ENCODE measurements at regions not wholly inside any gene's neighbourhood (a gene's known extent, or its start where the extent isn't known, plus 50 kb on each side); places are given as distances from the start of the nearest gene placed in this dataset.
"Not testable (repeated sequence)": the region's sequence is repeated elsewhere in the genome, so short reads cannot be mapped to it uniquely, and the experiment has no call there.

DNA sequence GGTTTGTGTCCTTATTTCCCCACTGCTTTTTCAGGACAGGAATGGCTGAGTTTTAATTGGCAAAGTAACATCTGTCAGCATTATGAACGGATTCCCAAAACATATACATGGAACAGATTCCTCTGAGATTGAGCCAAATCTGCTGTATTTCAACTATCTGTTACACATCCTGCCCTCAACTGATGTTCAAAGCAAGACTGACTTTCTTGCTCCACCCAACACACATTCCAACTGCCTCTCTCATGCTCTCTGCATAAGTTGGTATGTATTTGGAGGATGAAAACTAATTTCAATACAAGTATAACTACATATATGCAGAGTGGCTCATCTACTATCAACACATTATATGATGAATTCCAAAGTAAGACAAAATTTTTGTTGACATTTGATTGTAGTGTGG, 342.2 kb downstream of the GATA3 start:
- FAIRE-seq: no peak

DNA sequence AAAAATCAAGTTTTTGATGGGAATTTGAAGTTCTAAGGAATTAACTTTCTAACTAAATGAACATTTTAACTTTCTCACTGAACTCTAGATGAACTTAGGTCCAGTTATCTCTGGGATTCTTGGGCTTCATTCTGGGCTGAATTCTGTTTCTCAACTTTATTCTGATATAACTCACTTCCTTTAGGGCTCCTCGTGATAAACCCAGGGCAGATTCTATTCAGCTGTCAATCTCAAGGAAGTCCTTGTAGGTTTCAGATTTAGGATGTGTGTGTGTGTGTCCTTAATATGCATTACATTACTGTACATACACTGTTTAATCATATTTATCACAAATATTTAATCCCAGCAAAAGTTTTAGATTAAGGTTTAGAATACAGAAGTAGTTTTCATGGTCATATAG, 344.3 kb downstream of the GATA3 start:
- FAIRE-seq: no peak

DNA sequence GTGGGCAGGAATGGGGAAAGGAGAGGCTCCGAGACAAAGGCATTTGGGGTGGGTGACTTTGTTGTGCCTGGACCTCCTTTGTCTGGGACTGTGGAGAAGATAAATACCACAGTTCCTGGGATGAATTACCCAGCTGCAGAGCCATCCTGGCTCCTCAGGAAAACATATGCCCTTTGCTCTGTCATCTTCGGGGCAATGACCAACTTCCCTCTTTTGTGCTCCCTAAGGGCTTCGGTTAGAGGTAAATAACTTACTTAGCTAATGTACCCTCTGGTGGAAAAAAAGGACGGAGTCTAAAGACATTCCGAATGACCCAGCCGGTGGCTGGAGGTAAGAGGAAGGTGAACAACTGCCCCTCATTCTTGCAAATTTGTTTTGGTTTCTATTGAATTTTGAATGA, 345.7 kb downstream of the GATA3 start:
- FAIRE-seq: no peak

DNA sequence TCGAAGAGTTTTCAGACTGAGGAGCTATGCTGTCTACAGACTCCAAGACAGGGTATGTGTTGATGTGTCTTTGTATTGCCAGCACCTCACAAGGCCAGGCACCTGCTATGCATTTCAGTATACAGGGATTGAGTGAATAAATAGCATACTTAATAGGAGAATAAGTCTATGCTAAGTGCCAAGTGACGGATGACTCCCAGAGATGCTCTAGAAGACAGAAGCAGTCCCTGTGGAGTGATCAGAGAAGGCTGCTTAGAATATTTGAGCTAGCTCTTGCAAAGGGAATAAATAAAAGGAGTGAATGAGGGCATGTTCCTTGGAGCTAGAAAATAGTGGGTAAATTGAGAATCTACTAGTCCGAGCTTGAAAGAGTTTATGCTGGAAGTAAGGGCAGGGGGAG, 346.4 kb downstream of the GATA3 start:
- FAIRE-seq: no peak

DNA sequence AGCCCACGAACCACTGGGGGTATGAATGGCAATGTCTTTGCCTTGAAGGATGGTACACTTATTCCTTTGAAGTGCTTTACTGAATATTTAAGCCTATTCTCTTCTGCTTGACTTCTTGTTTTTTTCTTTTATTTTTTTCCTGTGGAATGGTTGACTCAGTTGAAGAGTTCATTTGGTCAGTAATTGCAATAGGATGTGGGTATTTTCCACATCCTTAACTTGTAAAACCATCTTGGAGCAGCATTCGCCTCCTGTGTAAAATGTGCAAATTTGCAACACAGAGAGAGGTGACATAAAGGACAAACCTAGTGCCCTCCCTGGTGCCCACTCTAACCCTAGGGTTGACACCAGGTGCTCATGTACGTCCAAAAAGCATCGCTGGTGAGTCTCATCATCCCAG, 347.0 kb downstream of the GATA3 start:
- no peak for FAIRE-seq

DNA sequence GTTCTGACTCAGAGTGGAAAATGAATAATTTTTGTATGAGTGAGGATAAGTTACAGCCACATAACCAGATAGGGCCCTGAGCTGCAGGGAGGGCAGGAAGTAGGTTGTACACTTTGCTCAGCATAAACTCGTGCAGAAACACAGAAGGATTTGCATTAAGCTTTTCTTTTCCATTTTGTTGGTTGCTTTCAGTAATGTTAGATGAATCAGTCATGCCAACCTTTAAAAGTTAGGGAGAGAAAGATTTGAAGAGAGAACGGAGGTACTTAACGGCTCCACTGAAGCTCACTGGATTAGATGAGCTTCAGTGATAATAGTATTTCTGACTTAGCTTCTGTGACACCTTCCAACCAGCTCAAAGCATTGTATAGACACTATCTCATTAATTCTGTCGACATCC, 348.1 kb downstream of the GATA3 start:
- FAIRE-seq: no peak

DNA sequence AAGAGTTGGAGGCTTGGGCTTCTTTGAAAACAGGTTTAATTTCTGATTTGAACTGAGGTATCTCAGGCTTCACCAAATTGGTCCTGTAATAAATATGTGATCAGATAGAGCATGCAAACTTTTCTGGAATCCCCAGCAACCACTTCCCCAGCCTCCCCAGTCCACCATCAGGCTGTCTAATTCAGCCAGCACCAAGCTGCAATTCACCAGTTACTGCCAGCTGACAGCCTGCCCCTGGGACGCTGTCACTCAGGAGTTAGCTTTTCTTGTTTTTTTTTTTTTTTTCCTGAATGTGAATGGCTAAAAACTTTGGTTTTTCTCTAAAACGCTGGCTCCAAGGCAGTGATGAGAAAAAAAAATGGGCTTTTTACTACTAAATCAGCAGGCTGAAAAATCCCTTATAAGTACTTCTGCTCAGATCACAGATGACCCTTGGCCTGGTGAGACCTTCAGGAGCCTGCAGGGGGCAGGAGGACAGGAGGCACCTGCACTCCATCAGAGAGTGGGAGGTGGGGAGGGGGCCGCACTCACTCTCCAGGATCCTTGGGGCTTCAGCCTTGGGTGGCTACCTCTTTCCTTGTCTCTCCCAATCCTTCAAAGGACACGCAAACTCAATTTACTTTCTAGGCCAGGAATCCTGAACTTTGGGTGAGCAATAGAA, 349.4 kb downstream of the GATA3 start:
- FAIRE-seq: no peak

DNA sequence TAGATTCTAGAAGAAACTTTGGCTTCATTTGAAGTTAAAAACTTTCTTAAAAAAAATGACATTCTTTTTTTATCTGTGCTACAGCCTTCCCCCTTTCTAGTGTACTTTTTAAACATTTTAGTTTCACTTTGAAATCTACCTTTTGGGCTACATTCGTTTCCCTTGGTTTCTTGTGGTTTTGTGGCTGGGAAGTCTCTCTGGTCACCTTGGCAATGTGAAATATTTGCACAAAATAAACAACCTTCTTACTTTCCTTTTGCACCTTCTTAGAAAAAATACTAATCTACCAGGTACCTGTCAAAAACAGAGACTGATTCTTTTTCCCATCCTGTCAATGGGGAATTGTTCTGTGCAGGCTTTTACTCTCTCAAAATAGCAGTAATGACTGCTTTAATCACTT, 350.2 kb downstream of the GATA3 start:
- FAIRE-seq: no peak

DNA sequence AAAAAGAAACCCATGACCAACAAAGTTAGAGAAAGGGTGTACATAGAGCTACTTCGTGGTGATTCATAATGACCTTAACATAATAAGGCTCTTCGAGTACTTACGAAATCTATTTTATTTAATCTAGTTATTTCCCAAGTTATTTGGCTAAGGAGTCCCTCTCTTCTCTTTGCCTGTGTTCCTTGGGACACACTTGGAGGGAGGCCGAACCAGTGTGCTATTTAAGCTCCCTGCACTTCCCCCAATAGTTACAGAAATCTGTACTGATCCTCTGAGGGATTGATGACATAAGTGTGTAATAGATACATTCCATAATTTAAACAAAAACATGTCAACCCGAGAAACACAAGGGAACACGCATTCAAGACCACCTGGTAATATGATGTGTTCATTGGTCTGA, 351.1 kb downstream of the GATA3 start:
- FAIRE-seq: no peak

DNA sequence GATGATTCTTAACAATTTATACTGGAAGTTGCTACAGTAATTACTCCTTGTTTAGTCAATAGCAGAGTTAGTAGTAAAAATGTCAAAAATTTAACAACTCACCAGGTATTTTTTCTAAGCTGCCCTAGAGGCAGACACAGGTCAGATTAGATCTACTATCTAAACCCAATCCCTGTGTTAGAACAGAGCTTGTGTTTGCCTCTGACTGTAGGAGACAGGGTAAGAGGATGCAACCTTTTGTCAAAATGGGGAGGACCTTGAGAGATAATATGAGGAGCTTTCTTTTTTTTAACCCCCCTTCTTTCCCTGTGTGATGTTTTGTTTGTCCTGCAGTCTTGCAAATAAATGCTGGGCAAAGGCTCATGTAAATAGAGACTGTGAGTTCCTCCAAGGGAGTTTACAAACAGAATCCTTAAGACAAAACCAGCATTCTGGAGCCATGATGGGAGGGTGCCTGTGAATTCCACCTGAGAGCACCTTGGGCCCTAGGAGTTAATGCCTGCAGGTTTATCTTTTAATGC, 353.1 kb downstream of the GATA3 start:
- no peak for FAIRE-seq

DNA sequence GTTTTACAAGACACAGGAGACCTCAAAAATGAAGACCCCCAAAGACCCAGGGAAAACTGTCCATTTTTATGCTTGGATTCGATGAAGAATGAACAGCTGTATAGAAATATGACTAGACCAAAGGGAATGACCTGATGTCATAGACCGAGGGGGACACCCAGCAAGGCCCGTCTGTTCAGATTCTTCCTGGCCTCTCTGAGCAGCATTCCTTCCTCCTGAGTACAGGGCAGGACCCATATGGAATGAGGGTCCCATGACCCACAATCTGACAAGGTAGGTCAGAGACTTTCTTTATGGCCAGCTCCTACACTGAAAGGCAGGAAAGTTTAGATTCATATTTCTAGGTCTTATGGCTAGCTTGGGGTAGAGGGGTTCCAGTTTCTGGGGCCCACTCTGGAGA, 356.0 kb downstream of the GATA3 start:
- FAIRE-seq: no peak

DNA sequence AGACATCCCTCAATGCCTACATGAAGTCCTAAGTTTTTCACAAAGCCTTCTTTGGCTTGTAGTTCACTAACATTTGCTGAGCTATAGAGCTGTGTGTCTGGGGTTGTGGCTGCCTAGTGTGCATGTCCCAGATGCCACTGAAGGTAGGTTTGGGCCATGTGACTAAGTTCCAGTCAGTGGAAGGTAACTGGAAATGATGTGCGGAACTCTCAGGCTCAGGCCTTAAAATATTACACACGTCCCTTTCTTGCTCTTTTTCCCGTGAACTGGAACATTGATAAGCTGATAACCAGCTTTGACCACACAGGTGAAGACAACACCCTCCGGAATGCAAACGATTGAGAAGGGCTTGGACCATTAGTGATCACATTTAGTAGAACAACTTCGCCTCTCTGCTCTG, 358.1 kb downstream of the GATA3 start:
- no peak for FAIRE-seq

DNA sequence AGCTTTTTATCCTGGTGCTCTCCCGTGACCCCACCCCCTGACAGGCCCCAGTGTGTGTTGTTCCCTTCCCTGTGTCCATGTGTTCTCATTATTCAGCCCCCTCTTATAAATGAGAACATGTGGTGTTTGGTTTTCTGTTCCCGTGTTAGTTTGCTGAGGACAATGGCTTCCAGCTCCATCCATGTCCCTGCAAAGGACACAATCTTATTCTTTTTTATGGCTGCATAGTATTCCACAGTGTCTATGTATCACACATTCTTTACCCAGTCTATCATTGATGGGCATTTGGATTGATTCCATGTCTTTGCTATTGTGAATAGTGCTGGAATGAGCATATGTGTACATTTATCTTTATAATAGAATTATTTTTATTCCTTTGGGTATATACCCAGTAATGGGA, 360.5 kb downstream of the GATA3 start:
- not testable (repeated sequence) for FAIRE-seq

DNA sequence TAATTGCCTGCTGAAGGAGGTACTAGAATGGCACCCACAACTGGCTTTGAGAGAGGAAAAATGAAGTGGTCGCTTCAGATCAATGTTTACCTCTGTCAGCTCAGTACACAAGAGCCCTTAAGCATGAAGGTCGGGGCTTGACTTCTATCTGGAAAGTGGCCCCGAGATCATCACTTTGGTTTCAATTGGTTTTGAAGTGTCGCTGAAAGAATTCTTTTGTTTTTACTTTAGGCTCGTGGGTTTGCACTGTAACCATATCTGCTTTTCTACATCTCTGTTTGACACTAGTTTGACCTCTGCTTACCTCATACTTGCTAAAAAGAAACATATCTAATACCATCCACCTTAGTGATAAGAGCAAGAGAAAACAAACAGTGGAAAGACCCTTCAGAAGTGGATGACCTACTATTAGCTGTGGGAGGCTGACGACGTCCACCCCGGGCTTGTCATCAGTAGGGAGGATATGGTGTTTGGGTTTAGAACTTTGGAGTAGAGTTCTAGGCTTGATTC, 361.8 kb downstream of the GATA3 start:
- FAIRE-seq: no peak

DNA sequence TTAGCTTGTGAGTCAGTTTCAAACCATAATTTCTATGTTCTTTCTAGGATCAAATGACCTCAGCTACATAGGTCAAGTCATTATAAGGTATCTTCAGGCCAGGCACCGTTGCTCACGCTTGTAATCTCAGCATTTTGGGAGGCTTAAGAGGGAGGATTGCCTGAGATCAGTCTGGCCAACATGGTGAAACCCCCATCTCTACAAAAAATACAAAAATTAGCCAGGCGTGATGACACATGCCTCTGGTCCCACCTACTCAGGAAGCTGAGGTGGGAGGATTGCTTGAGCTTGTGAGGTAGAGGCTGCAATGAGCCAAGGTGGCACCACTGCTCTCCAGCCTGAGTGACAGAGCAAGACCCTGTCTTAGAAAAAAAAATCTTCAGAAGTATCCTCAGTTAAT, 362.3 kb downstream of the GATA3 start:
- FAIRE-seq: no peak

DNA sequence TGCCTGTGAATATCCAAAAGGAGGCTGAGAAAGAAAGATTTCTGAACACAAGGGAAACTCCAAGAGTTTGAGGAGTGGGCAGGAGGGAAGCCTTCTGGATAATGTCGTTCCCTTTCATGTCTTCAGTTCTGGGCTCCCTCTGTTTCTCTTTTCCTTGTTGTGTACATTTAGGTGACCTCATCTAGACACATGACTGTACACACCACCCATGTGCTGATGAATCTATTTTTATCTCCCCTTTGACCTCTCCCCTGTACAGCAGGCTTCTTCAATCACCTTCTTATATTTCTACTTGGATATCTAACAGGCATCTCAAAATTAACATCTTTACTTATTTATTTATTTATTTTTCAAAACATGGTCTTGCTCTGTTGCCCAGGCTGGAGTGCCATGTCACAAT, 363.1 kb downstream of the GATA3 start:
- no peak for FAIRE-seq

DNA sequence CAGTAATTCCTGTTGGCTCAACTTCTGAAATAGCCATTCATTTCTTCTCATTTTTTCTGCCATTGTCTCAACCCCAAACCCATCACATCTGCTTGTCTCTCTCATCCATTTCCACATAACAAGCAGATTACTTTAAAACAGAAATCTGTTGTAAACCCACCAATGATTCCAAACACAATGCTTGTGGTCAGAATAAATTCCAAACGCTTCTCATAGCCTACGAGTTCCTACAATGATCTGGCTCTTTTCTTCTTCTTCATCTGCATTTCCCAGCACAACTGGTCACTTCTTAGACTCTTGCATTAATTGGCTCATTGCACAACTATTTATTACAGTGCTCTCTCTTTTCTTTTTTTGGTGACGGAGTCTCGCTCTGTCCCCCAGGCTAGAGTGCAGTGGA, 364.1 kb downstream of the GATA3 start:
- no peak for FAIRE-seq

DNA sequence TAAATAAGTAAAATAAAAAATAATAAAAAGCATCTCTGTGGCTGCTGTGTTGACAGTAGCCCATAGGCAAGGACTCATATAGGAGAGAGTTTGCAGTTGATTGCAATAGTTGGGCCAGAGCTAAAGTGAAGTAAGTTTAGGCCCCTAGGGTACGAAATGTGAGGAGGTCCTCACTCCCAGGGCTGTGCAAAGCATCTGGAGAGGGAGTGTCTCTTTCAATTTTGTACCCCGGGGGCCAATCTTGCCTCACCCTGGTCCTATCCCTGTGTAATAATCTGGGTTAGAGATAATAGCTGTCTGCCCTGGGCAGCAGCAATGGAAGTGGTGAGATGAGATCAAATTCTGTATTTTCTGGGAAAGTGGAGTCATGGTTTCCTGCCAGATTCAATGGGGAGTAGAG, 365.7 kb downstream of the GATA3 start:
- no peak for FAIRE-seq

DNA sequence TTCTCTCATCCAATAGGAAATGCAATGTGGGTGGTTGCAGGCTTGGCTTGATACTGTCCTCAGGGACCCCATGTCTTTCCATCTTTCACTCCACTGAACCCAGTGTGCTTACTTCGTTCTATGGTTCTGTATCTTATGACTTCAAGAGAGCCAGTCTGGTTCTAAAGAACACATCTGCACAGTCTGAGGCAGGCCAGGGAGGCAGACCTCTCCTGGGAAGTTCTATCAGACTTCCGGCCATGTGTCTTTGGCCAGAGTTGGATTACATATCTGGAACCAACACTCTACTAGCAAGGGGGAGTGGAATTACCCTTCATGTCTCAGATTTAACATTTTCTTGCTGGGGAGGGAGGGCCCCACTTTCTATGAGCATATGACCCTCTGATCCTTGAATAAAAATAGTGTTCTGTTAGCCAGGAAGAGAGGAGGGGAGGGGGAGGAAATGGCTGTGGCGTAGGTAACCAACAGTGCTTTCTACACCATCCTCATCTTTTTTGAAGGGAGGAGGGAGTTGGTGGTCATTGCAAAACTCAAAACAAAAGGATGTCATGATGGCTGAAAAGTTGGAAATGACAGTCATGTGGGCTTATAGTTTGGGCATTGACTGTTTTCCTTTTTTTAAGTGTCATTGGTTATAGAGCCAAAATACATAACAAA, 370.2 kb downstream of the GATA3 start:
- no peak for FAIRE-seq

DNA sequence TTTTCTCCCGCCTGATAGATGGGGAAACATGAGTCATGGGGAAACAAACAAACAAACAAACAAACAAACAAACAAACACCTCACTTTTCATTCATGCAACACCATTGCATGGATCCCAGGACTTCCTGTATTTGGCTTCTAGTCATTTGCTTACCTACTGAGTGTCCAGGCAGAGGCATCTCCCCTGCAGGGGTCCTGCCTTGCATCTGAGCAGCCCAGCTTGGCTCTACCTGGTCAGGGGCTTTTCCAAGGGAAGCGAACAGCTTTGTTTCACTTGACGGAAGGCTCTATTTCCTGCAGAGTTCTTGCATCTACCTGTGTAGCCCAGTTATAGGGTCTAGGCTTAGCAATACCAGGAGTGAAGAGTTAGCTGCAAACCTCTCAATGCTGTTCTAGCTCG, 374.2 kb downstream of the GATA3 start:
- no peak for FAIRE-seq

DNA sequence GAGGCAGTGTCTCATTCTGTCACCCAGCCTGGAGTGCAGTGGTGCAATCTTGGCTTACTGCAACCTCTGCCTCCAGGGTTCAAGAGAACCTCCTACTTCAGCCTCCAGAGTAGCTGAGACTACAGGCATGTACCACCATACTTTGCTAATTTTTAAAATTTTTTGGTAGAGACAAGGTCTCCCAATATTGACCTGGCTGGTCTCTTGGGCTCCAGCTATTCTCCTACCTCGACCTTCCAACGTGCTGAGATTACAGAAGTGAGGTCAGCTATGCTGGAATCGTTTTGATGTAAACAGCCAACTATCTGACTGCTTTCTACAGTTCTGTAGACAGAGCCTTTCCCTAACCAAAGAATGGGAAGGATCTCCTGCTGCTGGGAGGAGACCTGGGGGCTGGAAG, 375.8 kb downstream of the GATA3 start:
- no peak for FAIRE-seq

DNA sequence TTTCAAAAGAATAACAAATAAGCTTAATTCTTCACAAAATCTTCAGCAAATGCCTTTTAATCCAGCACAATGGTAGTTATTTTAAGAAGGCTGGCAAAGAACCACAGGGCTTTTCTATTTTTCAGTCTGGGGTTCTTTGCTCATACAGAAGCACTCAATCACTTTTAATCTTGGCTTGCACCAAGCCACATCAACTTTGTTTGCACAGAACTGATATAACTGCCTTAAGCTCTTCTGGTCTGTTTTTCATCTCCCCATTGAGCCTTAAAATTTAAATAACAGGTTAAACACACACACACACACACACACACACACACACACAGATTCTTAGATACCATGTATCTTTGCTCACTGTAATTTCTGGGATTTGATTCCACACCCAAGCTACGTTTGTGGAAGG, 377.0 kb downstream of the GATA3 start:
- FAIRE-seq: no peak

DNA sequence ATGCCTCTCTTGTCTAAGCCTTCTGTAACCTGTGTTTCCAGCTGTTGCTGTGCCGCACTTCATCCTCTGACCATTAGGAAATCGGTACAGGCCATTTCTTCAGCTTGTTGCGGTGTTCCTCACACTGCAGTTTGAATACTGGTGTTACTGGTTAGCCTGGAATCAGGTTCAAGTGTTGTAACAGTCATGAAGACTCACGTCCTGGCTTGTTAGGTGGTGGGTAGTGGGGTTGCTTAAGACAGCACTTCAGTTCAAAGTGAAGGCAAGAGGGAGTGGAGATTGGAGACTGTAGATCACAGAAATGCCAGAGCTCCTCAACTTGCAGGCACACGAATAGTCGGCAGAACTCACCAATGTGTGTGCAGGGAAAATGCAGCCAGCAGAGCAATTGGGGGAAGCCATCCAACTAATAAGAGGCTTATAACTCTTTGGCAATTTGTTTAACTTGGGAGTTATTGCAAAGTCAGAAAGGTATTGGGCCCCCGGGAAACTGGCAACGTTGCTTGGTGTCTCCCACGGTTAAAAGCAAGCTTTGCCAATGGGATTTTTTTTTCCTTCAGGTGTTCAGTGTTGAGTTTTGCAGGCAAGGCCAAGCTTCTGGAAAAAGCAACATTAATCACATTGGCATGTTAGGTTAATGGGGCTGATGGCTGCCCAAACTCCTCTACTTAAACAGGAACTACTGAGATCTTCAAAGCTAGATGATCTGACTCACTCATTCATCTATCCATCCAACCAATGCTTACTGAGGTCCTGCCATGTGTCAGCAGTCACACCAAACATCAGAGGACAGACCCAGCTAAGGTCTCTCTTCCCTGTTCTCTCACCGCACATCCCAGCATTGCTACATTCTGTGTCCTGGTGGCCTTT, 380.9 kb downstream of the GATA3 start:
- FAIRE-seq: no peak

DNA sequence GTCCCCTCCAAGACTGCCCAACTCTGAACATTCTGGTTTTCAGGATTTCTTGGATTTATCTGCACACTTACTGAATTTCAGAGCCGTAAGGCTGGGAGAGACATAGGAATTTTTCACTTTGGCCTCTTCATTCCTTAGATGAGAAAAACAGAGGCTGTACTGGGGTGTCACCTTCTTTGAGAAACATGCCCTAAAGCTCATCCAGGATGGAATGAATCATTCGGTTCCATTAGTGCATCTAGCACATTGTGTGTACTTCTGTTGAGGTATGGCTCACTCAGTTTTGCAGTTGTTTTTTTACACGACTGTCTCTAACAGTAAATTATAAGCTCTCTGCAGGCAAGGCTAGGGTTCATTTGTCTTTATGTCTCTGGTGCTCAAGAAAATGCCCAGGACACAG, 383.4 kb downstream of the GATA3 start:
- no peak for FAIRE-seq

Measured in G401.6 (cell line).